LNCAP (cell line): ENCODE measurements at regions not wholly inside any gene's neighbourhood (a gene's known extent, or its start where the extent isn't known, plus 50 kb on each side); places are given as distances from the start of the nearest gene placed in this dataset.

Experiments used
- CTCF ChIP-seq: fragments of 450-650 bp; IDR thresholded peaks from 2 replicates; pipeline ENCODE4 v1.5.1; 2017; ENCODE audit warnings: mild to moderate bottlenecking

- no peak for TF ChIP-seq CTCF
These were observed 141.4 kb downstream of the KCNRG start for GRCh38 chr13:50156561-50157127.

- no peak for TF ChIP-seq CTCF
These were observed 143.3 kb downstream of the KCNRG start for GRCh38 chr13:50158385-50159165.

GRCh38 chr13:50159607-50160006 lies 144.4 kb downstream of the KCNRG start:
- TF ChIP-seq CTCF = no peak

GRCh38 chr13:50161052-50161451 lies 145.8 kb downstream of the KCNRG start:
- TF ChIP-seq CTCF = no peak

GRCh38 chr13:50162001-50162400 lies 146.8 kb downstream of the KCNRG start:
- no peak for TF ChIP-seq CTCF

- TF ChIP-seq CTCF = no peak
These were observed 147.3 kb downstream of the KCNRG start for GRCh38 chr13:50162567-50162966.

- TF ChIP-seq CTCF = no peak
These were observed 152.1 kb downstream of the KCNRG start for GRCh38 chr13:50167224-50167947.
